SK-N-MC (cell line): ENCODE measurements at regions not wholly inside any gene's neighbourhood (a gene's known extent, or its start where the extent isn't known, plus 50 kb on each side); places are given as distances from the start of the nearest gene placed in this dataset.

ENCODE experiments used
- DNase-seq: peaks from one replicate; pipeline ENCODE4 v3.0.0-alpha.2; 2011; ENCODE audit warnings: low read depth, low spot score
- H3K27ac ChIP-seq: fragments of 200-600 bp; sonication (generic); 2 replicates; pipeline ENCODE4 v1.5.1; 2016; ENCODE audit warnings: mixed run types
- H3K36me3 ChIP-seq: fragments of 200-600 bp; sonication (generic); 2 replicates; pipeline ENCODE4 v1.6.1; 2017; ENCODE audit warnings: antibody characterized with exemption, low read length, mixed read lengths; ENCODE audit not compliant: insufficient read depth
- H3K4me3 ChIP-seq: fragments of 200-600 bp; sonication (generic); 2 replicates; pipeline ENCODE4 v1.5.1; 2016
- H3K9ac ChIP-seq: fragments of 200-600 bp; sonication (generic); 2 replicates; pipeline ENCODE4 v1.8.0; 2017; ENCODE audit warnings: mixed run types, mixed read lengths; ENCODE audit not compliant: insufficient read length
- H3K9me3 ChIP-seq: fragments of 200-600 bp; sonication (generic); 2 replicates; pipeline ENCODE4 v1.6.1; 2017; ENCODE audit warnings: low read depth, mild to moderate bottlenecking, antibody characterized with exemption, low read length, moderate library complexity, mixed read lengths
- EZH2 ChIP-seq: fragments of 200-600 bp; sonication (generic); IDR thresholded peaks from one replicate; pipeline ENCODE4 v1.6.1; 2017; ENCODE audit warnings: antibody characterized with exemption
- FOXP2 ChIP-seq: optimal IDR thresholded peaks from 2 replicates; pipeline ENCODE3; 2011; ENCODE audit warnings: mild to moderate bottlenecking, moderate library complexity; ENCODE audit not compliant: insufficient read depth; ENCODE audit errors: extremely low read length, control extremely low read depth
- POLR2AphosphoS5 ChIP-seq: IDR thresholded peaks from 2 replicates; pipeline ENCODE4 v1.6.1; 2012; ENCODE audit warnings: mild to moderate bottlenecking, low read depth, low read length, borderline replicate concordance

DNA sequence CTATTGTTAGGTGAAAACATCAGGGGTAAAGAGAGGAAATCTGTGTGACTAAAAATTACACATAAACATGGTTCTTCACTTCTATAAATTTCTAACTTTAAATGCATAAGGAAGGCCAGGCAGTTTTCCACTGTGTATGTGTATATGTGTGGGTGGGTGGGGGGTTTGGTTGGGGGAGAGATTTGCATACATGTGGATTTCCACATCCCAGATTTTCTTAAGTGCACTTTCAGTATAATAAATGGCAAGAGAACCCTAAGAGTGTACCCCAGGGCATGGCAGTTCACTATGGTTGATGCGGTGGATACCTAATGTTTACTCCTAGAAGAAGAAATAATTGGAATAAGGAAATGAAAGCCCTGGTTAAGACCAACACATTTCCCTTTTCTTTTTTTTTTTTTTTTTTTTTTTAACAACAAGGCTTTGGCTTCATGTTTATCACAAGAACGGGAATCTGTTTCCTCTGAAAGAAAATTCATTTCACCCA is 451.8 kb upstream of the CCL2 start:
- Histone ChIP-seq H3K9me3 (no peaks in the 10 kb centered on the region), H3K9ac (no peak overlapping the region), H3K36me3 (no peaks in the 10 kb centered on the region), H3K27ac (no peak overlapping the region), H3K4me3 (no peak overlapping the region)
- DNase-seq, result no peak
- TF ChIP-seq EZH2, result no peak
- TF ChIP-seq FOXP2, result no peak
- no peak for TF ChIP-seq POLR2AphosphoS5

DNA sequence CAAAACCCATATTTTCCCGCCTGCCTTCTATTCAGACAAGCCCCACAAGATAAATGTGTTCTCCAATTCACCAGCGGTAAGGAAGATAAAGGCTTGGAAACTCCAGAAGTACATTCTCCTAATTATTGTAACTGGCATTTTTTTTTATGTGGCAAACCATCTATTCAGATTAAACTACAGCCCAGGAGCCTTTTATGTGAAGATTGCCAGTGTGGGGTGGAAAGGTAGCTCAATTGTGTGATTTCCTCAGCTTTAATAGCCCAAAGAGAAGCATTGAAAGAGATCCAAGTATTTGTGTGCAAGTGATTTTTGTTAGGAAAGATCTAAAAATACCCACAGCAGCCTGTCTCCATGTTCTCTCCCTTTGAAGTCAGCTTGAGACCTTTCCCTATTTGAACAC is 451.4 kb upstream of the CCL2 start:
- Histone ChIP-seq H3K27ac (no peak overlapping the region), H3K9me3 (no peaks in the 10 kb centered on the region), H3K36me3 (no peaks in the 10 kb centered on the region), H3K9ac (no peak overlapping the region), H3K4me3 (no peak overlapping the region)
- no peak for TF ChIP-seq FOXP2
- TF ChIP-seq EZH2, result no peak
- TF ChIP-seq POLR2AphosphoS5, result no peak
- DNase-seq, result no peak

DNA sequence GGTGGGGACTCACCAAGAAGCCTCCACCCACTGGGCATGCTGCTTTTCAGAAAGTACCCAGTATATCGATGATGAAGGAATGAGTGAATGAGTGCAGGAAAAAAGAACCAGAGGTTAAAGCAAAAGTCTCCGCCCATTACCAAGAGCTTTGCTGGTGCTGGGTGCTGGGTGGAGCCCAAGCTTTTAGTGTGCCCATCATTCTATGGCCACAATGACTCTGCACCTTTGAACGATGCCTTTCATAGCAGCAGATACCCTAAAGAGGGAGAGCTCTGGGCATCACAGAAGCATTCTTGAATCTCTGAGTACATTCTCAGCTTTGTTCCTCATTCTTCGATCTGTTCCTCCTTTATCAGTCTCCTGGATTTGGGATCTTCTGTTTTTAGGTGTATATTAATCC is 450.7 kb upstream of the CCL2 start:
- Histone ChIP-seq H3K27ac (no peak overlapping the region), H3K4me3 (no peak overlapping the region), H3K36me3 (no peaks in the 10 kb centered on the region), H3K9ac (no peak overlapping the region), H3K9me3 (no peaks in the 10 kb centered on the region)
- DNase-seq, result no peak
- no peak for TF ChIP-seq FOXP2
- no peak for TF ChIP-seq POLR2AphosphoS5
- TF ChIP-seq EZH2, result no peak

DNA sequence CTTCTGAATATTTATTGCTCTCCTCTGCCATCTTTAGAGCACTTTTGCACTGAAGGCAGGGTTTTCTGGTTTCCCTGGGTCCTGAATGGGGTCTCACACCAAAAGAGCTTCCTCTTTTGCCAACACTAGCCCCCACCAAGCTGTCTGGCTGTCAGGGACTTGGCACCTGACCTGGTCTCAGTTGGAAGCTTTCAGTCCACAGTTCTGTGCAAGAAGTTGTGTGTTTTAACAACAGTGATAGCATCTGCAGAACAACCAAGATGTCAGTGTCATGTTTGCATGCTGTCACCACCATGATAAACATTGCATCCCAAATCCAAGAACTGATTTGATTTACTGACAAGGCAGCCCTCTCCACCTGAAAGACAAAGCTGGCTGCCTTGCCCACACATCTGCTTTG is 448.5 kb upstream of the CCL2 start:
- Histone ChIP-seq H3K9ac (no peak overlapping the region), H3K36me3 (no peaks in the 10 kb centered on the region), H3K9me3 (no peaks in the 10 kb centered on the region), H3K27ac (no peak overlapping the region), H3K4me3 (no peak overlapping the region)
- TF ChIP-seq FOXP2 (no peak), EZH2 (no peak)
- DNase-seq, result no peak

DNA sequence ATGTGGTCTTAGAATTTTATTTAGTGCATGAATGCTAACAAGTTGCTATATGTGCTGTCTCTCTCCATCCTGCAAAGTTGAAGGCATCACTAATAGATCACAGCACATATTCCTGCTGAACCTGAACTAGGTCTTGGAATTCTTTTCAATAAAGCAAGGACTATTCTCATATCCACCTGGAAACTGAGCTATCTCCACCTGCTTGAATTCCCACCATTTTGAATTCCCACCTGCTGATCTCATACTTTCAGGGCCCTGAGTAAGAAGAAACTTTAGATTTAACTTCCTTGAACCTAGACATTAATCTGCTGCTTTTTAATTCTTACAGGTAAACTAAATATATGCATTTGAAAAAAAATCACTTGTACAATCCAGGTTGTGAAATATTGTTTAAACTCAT is 445.3 kb upstream of the CCL2 start:
- DNase-seq, result no peak

DNA sequence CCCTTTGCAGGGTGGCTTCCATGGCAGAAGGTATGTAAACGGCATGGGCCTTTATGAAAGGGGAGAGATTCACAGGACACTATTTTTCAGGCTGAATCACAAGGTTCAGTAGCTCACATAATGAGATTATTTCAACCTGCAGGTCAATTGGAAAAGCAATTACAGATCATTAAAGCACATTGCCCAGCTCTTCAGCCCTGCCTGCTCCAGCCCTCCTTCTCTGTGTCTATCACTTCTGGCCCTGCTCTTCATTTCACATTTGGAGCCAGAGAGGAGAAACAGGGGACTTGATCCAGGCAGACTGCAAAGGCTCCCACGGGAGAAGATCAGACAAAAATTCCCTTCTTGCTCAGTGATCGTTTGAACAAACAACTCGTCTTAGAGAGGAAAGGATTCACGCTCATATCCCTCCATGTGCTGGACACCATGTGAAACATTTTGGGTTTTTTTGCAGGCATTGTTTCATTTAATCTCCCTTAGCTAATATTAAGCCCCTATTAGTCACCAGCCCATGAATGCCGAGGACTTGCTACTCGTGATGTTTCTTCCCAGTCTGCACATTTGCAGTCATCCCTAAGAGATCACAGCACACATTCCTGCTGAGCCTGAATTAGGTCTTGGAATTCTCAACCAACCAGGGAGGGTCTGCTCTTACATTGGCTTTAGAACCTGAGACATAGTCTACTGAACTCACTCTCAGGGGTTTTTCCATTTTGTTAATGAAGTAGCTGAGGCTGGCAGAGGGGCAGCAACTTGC is 443.9 kb upstream of the CCL2 start:
- H3K36me3 ChIP-seq, result no peaks in the 10 kb centered on the region
- no peak overlapping the region for H3K9ac ChIP-seq
- TF ChIP-seq POLR2AphosphoS5 (no peak), FOXP2 (no peak), EZH2 (no peak)
- H3K27ac ChIP-seq, result no peak overlapping the region
- no peak overlapping the region for H3K4me3 ChIP-seq
- H3K9me3 ChIP-seq, result no peaks in the 10 kb centered on the region
- no peak for DNase-seq

More for the DNA sequence above, 445.3 kb upstream of the CCL2 start:
- Histone ChIP-seq H3K27ac (no peak overlapping the region), H3K9ac (no peak overlapping the region), H3K4me3 (no peak overlapping the region), H3K36me3 (no peaks in the 10 kb centered on the region), H3K9me3 (no peaks in the 10 kb centered on the region)
- TF ChIP-seq FOXP2 (no peak), POLR2AphosphoS5 (no peak), EZH2 (no peak)

DNA sequence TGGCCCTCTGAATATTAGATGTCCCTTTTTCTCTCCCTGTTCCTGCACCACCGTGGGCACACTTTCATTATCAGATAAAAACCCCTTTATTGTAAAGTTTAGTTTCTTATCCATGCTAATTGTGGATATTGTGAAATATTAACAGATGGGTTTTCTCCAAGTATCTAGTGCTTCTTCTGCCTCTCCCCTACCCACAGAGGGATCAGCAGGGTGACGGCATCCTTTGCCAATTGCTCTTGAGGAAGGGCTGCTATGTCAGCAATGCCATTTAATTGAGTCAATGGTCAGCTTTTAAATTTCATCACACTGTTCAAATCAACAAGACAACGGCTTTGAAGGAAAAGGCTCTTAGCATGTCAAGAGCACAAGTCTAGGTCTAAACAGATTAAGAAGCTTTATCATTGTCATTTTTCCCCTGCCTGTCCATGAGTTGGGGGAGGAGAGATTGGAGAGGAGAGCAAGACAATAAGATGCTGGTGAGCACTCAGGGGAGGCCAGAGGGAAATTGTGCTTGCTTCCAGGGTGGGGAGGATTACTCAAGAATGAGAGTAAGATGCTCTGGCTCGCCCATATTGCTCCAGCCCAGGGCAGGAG is 443.0 kb upstream of the CCL2 start:
- no peaks in the 10 kb centered on the region for H3K9me3 ChIP-seq
- no peak for TF ChIP-seq EZH2
- TF ChIP-seq POLR2AphosphoS5, result no peak
- TF ChIP-seq FOXP2, result no peak
- H3K4me3 ChIP-seq, result no peak overlapping the region
- no peak overlapping the region for H3K27ac ChIP-seq
- H3K36me3 ChIP-seq, result no peaks in the 10 kb centered on the region
- H3K9ac ChIP-seq, result no peak overlapping the region
- no peak for DNase-seq

DNA sequence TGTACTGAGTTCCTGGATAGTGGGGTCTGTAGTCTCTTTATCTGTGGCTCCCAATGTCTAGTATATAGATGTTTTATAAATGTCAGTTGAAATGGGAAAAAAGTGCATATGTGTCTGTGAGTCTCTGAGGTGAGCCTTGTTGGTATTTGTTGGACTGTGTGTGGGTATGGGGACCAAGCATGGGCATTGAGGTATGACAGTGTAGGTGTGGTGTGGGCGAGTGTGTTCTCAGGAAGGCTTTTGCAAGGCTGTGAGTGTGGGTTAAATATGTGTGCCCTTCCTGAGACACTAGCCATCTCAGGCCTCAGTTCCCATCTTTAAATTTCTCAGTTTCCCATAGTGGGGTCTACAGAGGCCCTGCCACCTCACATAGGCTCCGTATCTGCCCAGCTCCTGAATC is 440.2 kb upstream of the CCL2 start:
- Histone ChIP-seq H3K4me3 (no peak overlapping the region), H3K9me3 (no peaks in the 10 kb centered on the region), H3K27ac (no peak overlapping the region), H3K36me3 (no peaks in the 10 kb centered on the region), H3K9ac (no peak overlapping the region)
- TF ChIP-seq POLR2AphosphoS5 (no peak), FOXP2 (no peak), EZH2 (no peak)
- DNase-seq, result no peak
